GM12878 (cell line): ENCODE measurements at regions not wholly inside any gene's neighbourhood (a gene's known extent, or its start where the extent isn't known, plus 50 kb on each side); places are given as distances from the start of the nearest gene placed in this dataset.

Experiments used
- ATAC-seq: fragments of 200-7000 bp; cut with Tn5 transposase; 3 replicates; pipeline ENCODE4 v1.9.1; 2020; ENCODE audit warnings: mild to moderate bottlenecking, moderate library complexity
- BruUV-seq: library from RNA; stranded (reverse); fragments of 400-500 nt; replicated peaks from 2 replicates; lab custom pipeline; 2021; lab: Mats Ljungman, UMichigan
- CTCF ChIA-PET: fragments of 300-600 bp; sonication (Branson Sonifier 250); formaldehyde crosslinking; extraction: SDS; loops from one replicate; lab custom pipeline; 2021; ENCODE audit warnings: inconsistent platforms; lab: Yijun Ruan, JAX
- POLR2A ChIA-PET: fragments of 350-600 bp; formaldehyde crosslinking; extraction: SDS; loops from one replicate; lab custom pipeline; 2021; ENCODE audit warnings: inconsistent platforms; lab: Charles Lee
- RAD21 ChIA-PET: fragments of 300-600 bp; sonication (Branson Sonifier 250); formaldehyde crosslinking; loops from one replicate; lab custom pipeline; 2023; ENCODE audit warnings: antibody characterized with exemption; ENCODE audit not compliant: unreplicated experiment; lab: Charles Lee
- SMC1A ChIA-PET: fragments of 300-600 bp; sonication (Branson Sonifier 250); formaldehyde crosslinking; loops from one replicate; lab custom pipeline; 2023; ENCODE audit not compliant: unreplicated experiment, uncharacterized antibody; lab: Charles Lee
- DNase-seq: peaks from one replicate; pipeline ENCODE4 v3.0.0-alpha.2; 2011; ENCODE audit warnings: low read depth, low spot score
- FAIRE-seq: peaks from 3 replicates; lab custom pipeline; 2011; peaks lifted over from hg19 to GRCh38; lab: Jason Lieb, UNC
- H2AFZ ChIP-seq: 2 replicates; pipeline ENCODE4 v1.6.0; 2011; ENCODE audit warnings: low read depth, low read length, control low read depth; ENCODE audit not compliant: control insufficient read depth
- H3K27ac ChIP-seq: 2 replicates; pipeline ENCODE4 v1.5.1; 2011; ENCODE audit warnings: control low read depth; ENCODE audit not compliant: control insufficient read depth, insufficient read depth
- H3K27me3 ChIP-seq, 2 experiments: replicated peaks in 1 of 2; 2 replicates each; pipeline versions ENCODE4 v1.6.0 to v1.6.1; 2011; ENCODE audit warnings: low read length in 1 of 2; ENCODE audit not compliant: control insufficient read depth in 2 of 2, insufficient read depth in 2 of 2
- H3K36me3 ChIP-seq, 2 experiments: 2 replicates each; pipeline ENCODE4 v1.5.1; 2011; ENCODE audit warnings: low read length in 1 of 2; ENCODE audit not compliant: control insufficient read depth in 2 of 2, insufficient read depth in 2 of 2
- H3K4me1 ChIP-seq: 2 replicates; pipeline ENCODE4 v1.6.1; 2011; ENCODE audit warnings: mild to moderate bottlenecking, low read length, moderate library complexity, mixed read lengths; ENCODE audit not compliant: control insufficient read depth, insufficient read depth
- H3K4me2 ChIP-seq: 2 replicates; pipeline ENCODE4 v1.6.0; 2011; ENCODE audit warnings: control low read depth; ENCODE audit not compliant: control insufficient read depth, insufficient read depth
- H3K4me3 ChIP-seq: fragments of 200-600 bp; sonication (generic); 2 replicates; pipeline ENCODE4 v1.5.1; 2016
- H3K79me2 ChIP-seq: 2 replicates; pipeline ENCODE4 v1.6.0; 2011; ENCODE audit warnings: low read length; ENCODE audit not compliant: control insufficient read depth, insufficient read depth
- H3K9ac ChIP-seq: 2 replicates; pipeline ENCODE4 v1.8.0; 2011; ENCODE audit warnings: low read length, control low read depth, mixed read lengths; ENCODE audit not compliant: control insufficient read depth, insufficient read depth
- H3K9me3 ChIP-seq: replicated peaks from 3 replicates; pipeline ENCODE4 v1.5.1; 2011; ENCODE audit warnings: mild to moderate bottlenecking, low read length; ENCODE audit not compliant: control insufficient read depth, insufficient read depth
- H4K20me1 ChIP-seq: 2 replicates; pipeline ENCODE4 v1.6.0; 2011; ENCODE audit not compliant: control insufficient read depth, insufficient read depth
- CEBPB ChIP-seq, 2 experiments: fragments of 150-350 bp in 1 of 2; IDR thresholded peaks; 2 replicates each; pipeline ENCODE4 v1.6.1; 2012 to 2014; ENCODE audit warnings: low read depth in 2 of 2, low read length in 2 of 2, borderline replicate concordance in 1 of 2, inconsistent platforms in 1 of 2
- CHD4 ChIP-seq: fragments of 200-600 bp; sonication (generic); IDR thresholded peaks from 2 replicates; pipeline ENCODE4 v1.6.1; 2016; ENCODE audit warnings: mild to moderate bottlenecking
- IKZF1 ChIP-seq: fragments of 450-650 bp; conservative IDR thresholded peaks from 2 replicates; pipeline ENCODE4 v1.6.1; 2017; ENCODE audit warnings: antibody characterized with exemption, mild to moderate bottlenecking
- MYC ChIP-seq: IDR thresholded peaks from 2 replicates; pipeline ENCODE4 v1.6.1; 2011; ENCODE audit warnings: mild to moderate bottlenecking, low read length, moderate library complexity, inconsistent platforms; ENCODE audit not compliant: insufficient read depth, insufficient replicate concordance, insufficient read length, severe bottlenecking
- NFXL1 ChIP-seq: fragments of 450-650 bp; IDR thresholded peaks from 2 replicates; pipeline ENCODE4 v1.6.1; 2017; ENCODE audit warnings: antibody characterized with exemption, mild to moderate bottlenecking, borderline replicate concordance
- POLR2A ChIP-seq: IDR thresholded peaks from 2 replicates; pipeline ENCODE4 v1.6.1; 2011; ENCODE audit warnings: low read depth, mild to moderate bottlenecking, low read length
- RAD21 ChIP-seq: IDR thresholded peaks from 2 replicates; pipeline ENCODE4 v1.6.1; 2011; ENCODE audit warnings: mild to moderate bottlenecking, low read depth, low read length, moderate library complexity; ENCODE audit not compliant: insufficient read depth
- RCOR1 ChIP-seq: conservative IDR thresholded peaks from 2 replicates; pipeline ENCODE4 v1.6.1; 2012; ENCODE audit warnings: low read depth, low read length, improper control_type of control experiment
- SIN3A ChIP-seq: IDR thresholded peaks from 2 replicates; pipeline ENCODE4 v1.6.1; 2012; ENCODE audit warnings: low read depth, low read length, improper control_type of control experiment
- ZBED1 ChIP-seq: IDR thresholded peaks from 2 replicates; pipeline ENCODE4 v1.6.1; 2016; ENCODE audit warnings: borderline replicate concordance
- ZNF384 ChIP-seq: IDR thresholded peaks from 2 replicates; pipeline ENCODE4 v1.6.1; 2012; ENCODE audit warnings: low read depth, mild to moderate bottlenecking, low read length, improper control_type of control experiment, borderline replicate concordance
- WGBS: methylation state at CpG from one replicate; pipeline ENCODE4 v1.1.6; 2016; ENCODE audit warnings: low lambda C conversion rate; ENCODE audit not compliant: insufficient replicate concordance, insufficient coverage; ENCODE audit errors: missing lambda C conversion rate; 5-methylcytosine and 5-hydroxymethylcytosine counted together
- in situ Hi-C: fragments of 300-500 bp; cut with MboI; formaldehyde crosslinking; loops from 9 replicates; pipeline ENCODE4 v1.14.3; 2018; ENCODE audit warnings: mixed read lengths
- intact Hi-C: fragments of 100-400 bp; cut with micrococcal nuclease; formaldehyde crosslinking; loops from one replicate; pipeline ENCODE4 v1.14.2; 2022; ENCODE audit not compliant: unreplicated experiment
- TF ChIP-seq, protein P1 (sequence below): IDR thresholded peaks from 2 replicates; pipeline ENCODE4 v1.6.1; 2012; ENCODE audit warnings: low read depth, low read length, improper control_type of control experiment
- TF ChIP-seq, protein P2 (sequence below): fragments of 450-650 bp; IDR thresholded peaks from 2 replicates; pipeline ENCODE4 v1.6.1; 2016; ENCODE audit warnings: mild to moderate bottlenecking
- TF ChIP-seq, protein P3 (sequence below): IDR thresholded peaks from 2 replicates; pipeline ENCODE4 v1.6.1; 2012; ENCODE audit warnings: mild to moderate bottlenecking, low read depth, low read length
- TF ChIP-seq, protein P4 (sequence below): fragments of 450-650 bp; IDR thresholded peaks from 2 replicates; pipeline ENCODE4 v1.6.1; 2017; ENCODE audit warnings: mild to moderate bottlenecking
- TF ChIP-seq, protein P5 (sequence below): fragments of 150-350 bp; IDR thresholded peaks from 2 replicates; pipeline ENCODE4 v1.6.1; 2014; ENCODE audit warnings: mild to moderate bottlenecking, low read depth, low read length

DNA sequence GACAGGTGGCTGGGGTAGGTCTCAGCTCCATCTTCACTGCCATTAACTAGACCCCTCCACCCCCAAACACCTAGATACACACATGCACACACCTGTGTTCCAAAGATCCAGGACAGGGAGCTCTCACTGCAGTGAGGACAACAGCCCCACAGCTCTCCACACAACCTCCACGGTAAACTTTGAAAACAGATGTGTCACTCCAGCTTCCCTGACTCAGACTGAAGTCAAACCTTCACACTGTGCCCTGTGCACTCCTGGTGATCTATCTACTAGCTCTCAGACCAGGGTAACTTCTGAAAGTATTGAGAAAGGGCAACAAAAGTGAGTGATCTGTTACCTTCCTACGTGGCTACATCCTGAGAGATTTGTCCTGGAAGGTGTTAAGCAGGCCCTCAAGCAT is 519.8 kb downstream of the XPNPEP1 start:
- BruUV-seq, result no TSS peak
- H3K9ac ChIP-seq, result no peak overlapping the region
- H3K4me3 ChIP-seq, result no peak overlapping the region
- no peaks in the 10 kb centered on the region for H4K20me1 ChIP-seq
- H2AFZ ChIP-seq, result no peak overlapping the region
- no peaks in the 10 kb centered on the region for H3K9me3 ChIP-seq
- H3K4me1 ChIP-seq, result no peaks in the 10 kb centered on the region
- ATAC-seq, result no peak
- intact Hi-C loops (no loop called here), in situ Hi-C loops (no loop called here)
- ChIA-PET CTCF (no interaction called here), POLR2A (no interaction called here), SMC1A (no interaction called here), RAD21 (no interaction called here)
- H3K27ac ChIP-seq, result no peak overlapping the region
- DNase-seq, result no peak
- no peaks in the 10 kb centered on the region for H3K27me3 ChIP-seq
- no peaks in the 10 kb centered on the region for H3K36me3 ChIP-seq
- no peaks in the 10 kb centered on the region for H3K79me2 ChIP-seq
- no peak for FAIRE-seq
- WGBS, result 4% methylated on average over 2 of the region's 2 CpGs
- no peak overlapping the region for H3K4me2 ChIP-seq
- TF ChIP-seq ZNF384, result no peak
- TF ChIP-seq CEBPB (IDR thresholded peaks at IDR 0.05; ENCODE audit: borderline replicate concordance in 1 of 2, low read depth in 2 of 2, low read length in 2 of 2), result no peak
- TF ChIP-seq RCOR1, result no peak
- TF ChIP-seq IKZF1, result no peak
- TF ChIP-seq, protein P1, sequence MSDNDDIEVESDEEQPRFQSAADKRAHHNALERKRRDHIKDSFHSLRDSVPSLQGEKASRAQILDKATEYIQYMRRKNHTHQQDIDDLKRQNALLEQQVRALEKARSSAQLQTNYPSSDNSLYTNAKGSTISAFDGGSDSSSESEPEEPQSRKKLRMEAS, result no peak
- TF ChIP-seq ZBED1, result no peak
- TF ChIP-seq, protein P2, sequence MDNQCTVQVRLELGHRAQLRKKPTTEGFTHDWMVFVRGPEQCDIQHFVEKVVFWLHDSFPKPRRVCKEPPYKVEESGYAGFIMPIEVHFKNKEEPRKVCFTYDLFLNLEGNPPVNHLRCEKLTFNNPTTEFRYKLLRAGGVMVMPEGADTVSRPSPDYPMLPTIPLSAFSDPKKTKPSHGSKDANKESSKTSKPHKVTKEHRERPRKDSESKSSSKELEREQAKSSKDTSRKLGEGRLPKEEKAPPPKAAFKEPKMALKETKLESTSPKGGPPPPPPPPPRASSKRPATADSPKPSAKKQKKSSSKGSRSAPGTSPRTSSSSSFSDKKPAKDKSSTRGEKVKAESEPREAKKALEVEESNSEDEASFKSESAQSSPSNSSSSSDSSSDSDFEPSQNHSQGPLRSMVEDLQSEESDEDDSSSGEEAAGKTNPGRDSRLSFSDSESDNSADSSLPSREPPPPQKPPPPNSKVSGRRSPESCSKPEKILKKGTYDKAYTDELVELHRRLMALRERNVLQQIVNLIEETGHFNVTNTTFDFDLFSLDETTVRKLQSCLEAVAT, result no peak
- no peak for TF ChIP-seq CHD4
- TF ChIP-seq, protein P3, sequence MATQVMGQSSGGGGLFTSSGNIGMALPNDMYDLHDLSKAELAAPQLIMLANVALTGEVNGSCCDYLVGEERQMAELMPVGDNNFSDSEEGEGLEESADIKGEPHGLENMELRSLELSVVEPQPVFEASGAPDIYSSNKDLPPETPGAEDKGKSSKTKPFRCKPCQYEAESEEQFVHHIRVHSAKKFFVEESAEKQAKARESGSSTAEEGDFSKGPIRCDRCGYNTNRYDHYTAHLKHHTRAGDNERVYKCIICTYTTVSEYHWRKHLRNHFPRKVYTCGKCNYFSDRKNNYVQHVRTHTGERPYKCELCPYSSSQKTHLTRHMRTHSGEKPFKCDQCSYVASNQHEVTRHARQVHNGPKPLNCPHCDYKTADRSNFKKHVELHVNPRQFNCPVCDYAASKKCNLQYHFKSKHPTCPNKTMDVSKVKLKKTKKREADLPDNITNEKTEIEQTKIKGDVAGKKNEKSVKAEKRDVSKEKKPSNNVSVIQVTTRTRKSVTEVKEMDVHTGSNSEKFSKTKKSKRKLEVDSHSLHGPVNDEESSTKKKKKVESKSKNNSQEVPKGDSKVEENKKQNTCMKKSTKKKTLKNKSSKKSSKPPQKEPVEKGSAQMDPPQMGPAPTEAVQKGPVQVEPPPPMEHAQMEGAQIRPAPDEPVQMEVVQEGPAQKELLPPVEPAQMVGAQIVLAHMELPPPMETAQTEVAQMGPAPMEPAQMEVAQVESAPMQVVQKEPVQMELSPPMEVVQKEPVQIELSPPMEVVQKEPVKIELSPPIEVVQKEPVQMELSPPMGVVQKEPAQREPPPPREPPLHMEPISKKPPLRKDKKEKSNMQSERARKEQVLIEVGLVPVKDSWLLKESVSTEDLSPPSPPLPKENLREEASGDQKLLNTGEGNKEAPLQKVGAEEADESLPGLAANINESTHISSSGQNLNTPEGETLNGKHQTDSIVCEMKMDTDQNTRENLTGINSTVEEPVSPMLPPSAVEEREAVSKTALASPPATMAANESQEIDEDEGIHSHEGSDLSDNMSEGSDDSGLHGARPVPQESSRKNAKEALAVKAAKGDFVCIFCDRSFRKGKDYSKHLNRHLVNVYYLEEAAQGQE, result no peak
- TF ChIP-seq MYC, result no peak
- TF ChIP-seq, protein P4, sequence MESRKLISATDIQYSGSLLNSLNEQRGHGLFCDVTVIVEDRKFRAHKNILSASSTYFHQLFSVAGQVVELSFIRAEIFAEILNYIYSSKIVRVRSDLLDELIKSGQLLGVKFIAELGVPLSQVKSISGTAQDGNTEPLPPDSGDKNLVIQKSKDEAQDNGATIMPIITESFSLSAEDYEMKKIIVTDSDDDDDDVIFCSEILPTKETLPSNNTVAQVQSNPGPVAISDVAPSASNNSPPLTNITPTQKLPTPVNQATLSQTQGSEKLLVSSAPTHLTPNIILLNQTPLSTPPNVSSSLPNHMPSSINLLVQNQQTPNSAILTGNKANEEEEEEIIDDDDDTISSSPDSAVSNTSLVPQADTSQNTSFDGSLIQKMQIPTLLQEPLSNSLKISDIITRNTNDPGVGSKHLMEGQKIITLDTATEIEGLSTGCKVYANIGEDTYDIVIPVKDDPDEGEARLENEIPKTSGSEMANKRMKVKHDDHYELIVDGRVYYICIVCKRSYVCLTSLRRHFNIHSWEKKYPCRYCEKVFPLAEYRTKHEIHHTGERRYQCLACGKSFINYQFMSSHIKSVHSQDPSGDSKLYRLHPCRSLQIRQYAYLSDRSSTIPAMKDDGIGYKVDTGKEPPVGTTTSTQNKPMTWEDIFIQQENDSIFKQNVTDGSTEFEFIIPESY, result no peak
- no peak for TF ChIP-seq POLR2A
- TF ChIP-seq, protein P5, sequence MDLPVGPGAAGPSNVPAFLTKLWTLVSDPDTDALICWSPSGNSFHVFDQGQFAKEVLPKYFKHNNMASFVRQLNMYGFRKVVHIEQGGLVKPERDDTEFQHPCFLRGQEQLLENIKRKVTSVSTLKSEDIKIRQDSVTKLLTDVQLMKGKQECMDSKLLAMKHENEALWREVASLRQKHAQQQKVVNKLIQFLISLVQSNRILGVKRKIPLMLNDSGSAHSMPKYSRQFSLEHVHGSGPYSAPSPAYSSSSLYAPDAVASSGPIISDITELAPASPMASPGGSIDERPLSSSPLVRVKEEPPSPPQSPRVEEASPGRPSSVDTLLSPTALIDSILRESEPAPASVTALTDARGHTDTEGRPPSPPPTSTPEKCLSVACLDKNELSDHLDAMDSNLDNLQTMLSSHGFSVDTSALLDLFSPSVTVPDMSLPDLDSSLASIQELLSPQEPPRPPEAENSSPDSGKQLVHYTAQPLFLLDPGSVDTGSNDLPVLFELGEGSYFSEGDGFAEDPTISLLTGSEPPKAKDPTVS, result no peak
- no peak for TF ChIP-seq RAD21
- no peak for TF ChIP-seq SIN3A
- no peak for TF ChIP-seq NFXL1
